Trophoblast cell (in vitro differentiated cells and primary cell): ENCODE measurements at regions not wholly inside any gene's neighbourhood (a gene's known extent, or its start where the extent isn't known, plus 50 kb on each side); places are given as distances from the start of the nearest gene placed in this dataset.

Source experiments
- DNase-seq, 2 donors: peaks; one replicate each; pipeline ENCODE4 v3.0.0-alpha.2; 2016
- H2AFZ ChIP-seq: 2 replicates; pipeline ENCODE4 v1.6.1; 2013; ENCODE audit warnings: low read length, moderate library complexity, mild to moderate bottlenecking; ENCODE audit not compliant: insufficient read depth, poor library complexity
- H2AK5ac ChIP-seq: 2 replicates; pipeline ENCODE4 v1.6.1; 2013; ENCODE audit warnings: mild to moderate bottlenecking, low read length
- H2BK120ac ChIP-seq: 2 replicates; pipeline ENCODE4 v1.6.1; 2013; ENCODE audit warnings: low read length, mild to moderate bottlenecking, moderate library complexity; ENCODE audit not compliant: insufficient read depth, poor library complexity
- H2BK12ac ChIP-seq: 2 replicates; pipeline ENCODE4 v1.6.1; 2013; ENCODE audit warnings: mild to moderate bottlenecking, low read length, moderate library complexity
- H2BK5ac ChIP-seq: 2 replicates; pipeline ENCODE4 v1.6.1; 2013; ENCODE audit warnings: low read length, low read depth, moderate library complexity, mild to moderate bottlenecking; ENCODE audit not compliant: poor library complexity
- H3K14ac ChIP-seq: 2 replicates; pipeline ENCODE4 v1.6.1; 2013; ENCODE audit warnings: mild to moderate bottlenecking, low read length
- H3K18ac ChIP-seq: 2 replicates; pipeline ENCODE4 v1.6.1; 2013; ENCODE audit warnings: mild to moderate bottlenecking, low read length
- H3K23ac ChIP-seq: 2 replicates; pipeline ENCODE4 v1.6.1; 2013; ENCODE audit warnings: low read length
- H3K27ac ChIP-seq: 2 replicates; pipeline ENCODE4 v1.5.1; 2013; ENCODE audit warnings: low read depth, mild to moderate bottlenecking, inconsistent platforms, low read length, moderate library complexity
- H3K27me3 ChIP-seq: 2 replicates; pipeline ENCODE4 v1.6.1; 2013; ENCODE audit warnings: inconsistent platforms, mild to moderate bottlenecking, low read length, moderate library complexity; ENCODE audit not compliant: insufficient read depth
- H3K36me3 ChIP-seq, 2 experiments: 1 replicate in 1 of 2; 2 replicates in 1 of 2; pipeline ENCODE4 v1.6.1; 2013; ENCODE audit warnings: low read length in 2 of 2, mild to moderate bottlenecking in 2 of 2, moderate library complexity in 1 of 2; ENCODE audit not compliant: insufficient read depth in 2 of 2, control insufficient read depth in 1 of 2
- H3K4ac ChIP-seq: 2 replicates; pipeline ENCODE4 v1.6.1; 2013; ENCODE audit warnings: low read depth, mild to moderate bottlenecking, low read length, moderate library complexity
- H3K4me1 ChIP-seq, 2 experiments: 1 replicate in 1 of 2; 2 replicates in 1 of 2; pipeline ENCODE4 v1.6.1; 2013; ENCODE audit warnings: low read length in 2 of 2, mild to moderate bottlenecking in 2 of 2, moderate library complexity in 1 of 2; ENCODE audit not compliant: insufficient read depth in 2 of 2, control insufficient read depth in 1 of 2
- H3K4me2 ChIP-seq: 2 replicates; pipeline ENCODE4 v1.6.1; 2013; ENCODE audit warnings: inconsistent platforms, mild to moderate bottlenecking, low read length, moderate library complexity
- H3K4me3 ChIP-seq: 2 replicates; pipeline ENCODE4 v1.5.1; 2013; ENCODE audit warnings: mild to moderate bottlenecking, low read depth, low read length, inconsistent platforms
- H3K79me1 ChIP-seq: one replicate; pipeline ENCODE4 v1.6.1; 2013; ENCODE audit warnings: low read length
- H3K79me2 ChIP-seq: 2 replicates; pipeline ENCODE4 v1.6.1; 2013; ENCODE audit warnings: low read length, mild to moderate bottlenecking; ENCODE audit not compliant: control insufficient read depth, insufficient read depth, poor library complexity
- H3K9ac ChIP-seq: 2 replicates; pipeline ENCODE4 v1.6.1; 2013; ENCODE audit warnings: mild to moderate bottlenecking, low read length
- H3K9me3 ChIP-seq: 2 replicates; pipeline ENCODE4 v1.6.1; 2013; ENCODE audit warnings: low read depth, mild to moderate bottlenecking, control low read depth, inconsistent platforms, low read length; ENCODE audit not compliant: insufficient read depth
- H4K12ac ChIP-seq: 2 replicates; pipeline ENCODE4 v1.6.1; 2013; ENCODE audit warnings: low read depth, mild to moderate bottlenecking, low read length, moderate library complexity
- H4K8ac ChIP-seq: 2 replicates; pipeline ENCODE4 v1.6.1; 2013; ENCODE audit warnings: low read depth, mild to moderate bottlenecking, low read length, moderate library complexity
- H4K91ac ChIP-seq: one replicate; pipeline ENCODE4 v1.6.1; 2013; ENCODE audit warnings: low read depth, mild to moderate bottlenecking, low read length, moderate library complexity
- WGBS: extraction: QIAGEN DNeasy Blood & Tissue Kit; methylation state at CpG from one replicate; pipeline ENCODE4 v1.1.7; 2013; ENCODE audit warnings: missing lambda C conversion rate; ENCODE audit not compliant: insufficient read length, insufficient coverage; ENCODE audit errors: extremely low coverage; 5-methylcytosine and 5-hydroxymethylcytosine counted together

- no peak overlapping the region for H3K4me3 ChIP-seq
- no peak overlapping the region for H3K27ac ChIP-seq
- no peaks in the 10 kb centered on the region for H3K79me1 ChIP-seq
- H3K4me1 ChIP-seq: no peaks in the 10 kb centered on the region
- no peaks in the 10 kb centered on the region for H3K79me2 ChIP-seq
- no peak overlapping the region for H2BK120ac ChIP-seq
- no peaks in the 10 kb centered on the region for H3K27me3 ChIP-seq
- no peak overlapping the region for H3K4ac ChIP-seq
- no peak for DNase-seq
- H4K12ac ChIP-seq: no peak overlapping the region
- no peak overlapping the region for H2BK5ac ChIP-seq
- H3K18ac ChIP-seq: no peak overlapping the region
- no peak overlapping the region for H4K8ac ChIP-seq
- H3K23ac ChIP-seq: no peak overlapping the region
- no peak overlapping the region for H3K14ac ChIP-seq
- H3K9ac ChIP-seq: no peak overlapping the region
- WGBS: no CpG with 5 or more reads among the region's 10 CpGs
- no peak overlapping the region for H2AK5ac ChIP-seq
- H3K9me3 ChIP-seq: no peaks in the 10 kb centered on the region
- no peak overlapping the region for H3K4me2 ChIP-seq
- no peak overlapping the region for H4K91ac ChIP-seq
- H3K36me3 ChIP-seq: no peaks in the 10 kb centered on the region
- no peak overlapping the region for H2BK12ac ChIP-seq
- no peak overlapping the region for H2AFZ ChIP-seq
These were observed 441.3 kb upstream of the MGMT start for GRCh38 chr10:129025787-129026186.

- no peak overlapping the region for H3K4me2 ChIP-seq
- H4K91ac ChIP-seq: no peak overlapping the region
- H3K18ac ChIP-seq: no peak overlapping the region
- DNase-seq: no peak
- no peaks in the 10 kb centered on the region for H3K9me3 ChIP-seq
- no peak overlapping the region for H2BK5ac ChIP-seq
- H2BK120ac ChIP-seq: no peak overlapping the region
- H2AK5ac ChIP-seq: no peak overlapping the region
- no peak overlapping the region for H3K9ac ChIP-seq
- H3K27me3 ChIP-seq: no peaks in the 10 kb centered on the region
- no peak overlapping the region for H4K8ac ChIP-seq
- H3K4me1 ChIP-seq: no peaks in the 10 kb centered on the region
- no peaks in the 10 kb centered on the region for H3K36me3 ChIP-seq
- no peak overlapping the region for H3K14ac ChIP-seq
- no peaks in the 10 kb centered on the region for H3K79me2 ChIP-seq
- no peak overlapping the region for H3K4me3 ChIP-seq
- H3K4ac ChIP-seq: no peak overlapping the region
- no peak overlapping the region for H4K12ac ChIP-seq
- no peak overlapping the region for H2AFZ ChIP-seq
- no peaks in the 10 kb centered on the region for H3K79me1 ChIP-seq
- H3K23ac ChIP-seq: no peak overlapping the region
- no peak overlapping the region for H3K27ac ChIP-seq
- WGBS: no CpG with 5 or more reads among the region's 5 CpGs
- no peak overlapping the region for H2BK12ac ChIP-seq
These were observed 439.1 kb upstream of the MGMT start for GRCh38 chr10:129027906-129028305.

- H3K18ac ChIP-seq: no peak overlapping the region
- H3K4me2 ChIP-seq: no peak overlapping the region
- H2AK5ac ChIP-seq: no peak overlapping the region
- no peaks in the 10 kb centered on the region for H3K27me3 ChIP-seq
- H3K79me1 ChIP-seq: no peaks in the 10 kb centered on the region
- no peak overlapping the region for H3K14ac ChIP-seq
- H3K27ac ChIP-seq: no peak overlapping the region
- H3K4ac ChIP-seq: no peak overlapping the region
- H2AFZ ChIP-seq: no peak overlapping the region
- H3K9ac ChIP-seq: no peak overlapping the region
- H3K9me3 ChIP-seq: no peaks in the 10 kb centered on the region
- H3K79me2 ChIP-seq: no peaks in the 10 kb centered on the region
- no peak overlapping the region for H3K4me3 ChIP-seq
- H3K4me1 ChIP-seq: no peaks in the 10 kb centered on the region
- H3K36me3 ChIP-seq: no peaks in the 10 kb centered on the region
- H3K23ac ChIP-seq: no peak overlapping the region
- H4K8ac ChIP-seq: no peak overlapping the region
- no peak overlapping the region for H2BK120ac ChIP-seq
- no peak overlapping the region for H2BK5ac ChIP-seq
- no peak overlapping the region for H2BK12ac ChIP-seq
- H4K12ac ChIP-seq: no peak overlapping the region
- DNase-seq: no peak
- no CpG with 5 or more reads among the region's 7 CpGs for WGBS
- H4K91ac ChIP-seq: no peak overlapping the region
These were observed 438.6 kb upstream of the MGMT start for GRCh38 chr10:129028451-129028850.

- Histone ChIP-seq H3K4ac (no peak overlapping the region), H3K4me2 (no peak overlapping the region), H2AFZ (no peak overlapping the region), H2BK120ac (no peak overlapping the region), H4K8ac (no peak overlapping the region), H3K27ac (no peak overlapping the region), H3K27me3 (no peaks in the 10 kb centered on the region), H2AK5ac (no peak overlapping the region), H4K91ac (no peak overlapping the region), H2BK12ac (no peak overlapping the region), H3K4me3 (no peak overlapping the region), H3K14ac (no peak overlapping the region), H2BK5ac (no peak overlapping the region), H3K23ac (no peak overlapping the region), H3K4me1 (no peaks in the 10 kb centered on the region), H3K36me3 (no peaks in the 10 kb centered on the region), H4K12ac (no peak overlapping the region), H3K79me1 (no peaks in the 10 kb centered on the region), H3K18ac (no peak overlapping the region), H3K79me2 (no peaks in the 10 kb centered on the region), H3K9ac (no peak overlapping the region), H3K9me3 (no peaks in the 10 kb centered on the region)
- DNase-seq: no peak
- WGBS: no CpG with 5 or more reads among the region's 9 CpGs
These were observed 438.0 kb upstream of the MGMT start for GRCh38 chr10:129029051-129029450.
